NOMO-1 (cell line): ENCODE measurements at regions not wholly inside any gene's neighbourhood (a gene's known extent, or its start where the extent isn't known, plus 50 kb on each side); places are given as distances from the start of the nearest gene placed in this dataset.

Experiments used
- DNase-seq, 2 experiments: peaks; one replicate each; lab custom pipeline; 2025; ENCODE audit not compliant: unreplicated experiment in 2 of 2; lab: John Stamatoyannopoulos, UW

- DNase-seq, result no peak
Measured at GRCh38 chr2:102078773-102079172, 63.8 kb upstream of the IL1R1 start.

- DNase-seq, result peak in 1 of 2 experiments; percentile 33
Measured at GRCh38 chr2:102080451-102081242, 61.9 kb upstream of the IL1R1 start.

GRCh38 chr2:102081243-102081522, 61.4 kb upstream of the IL1R1 start:
- DNase-seq, result no peak

- DNase-seq, result peak; percentile 18 to 49
Measured at GRCh38 chr2:102081606-102082005, 60.9 kb upstream of the IL1R1 start.

GRCh38 chr2:102082571-102083392, 59.8 kb upstream of the IL1R1 start:
- peak; percentile 54 to 91 for DNase-seq

GRCh38 chr2:102083393-102083703, 59.2 kb upstream of the IL1R1 start:
- no peak for DNase-seq

GRCh38 chr2:102084651-102085050, 57.9 kb upstream of the IL1R1 start:
- DNase-seq, result no peak

- DNase-seq, result no peak
Measured at GRCh38 chr2:102085238-102085637, 57.3 kb upstream of the IL1R1 start.

- DNase-seq, result no peak
Measured at GRCh38 chr2:102086150-102086872, 56.2 kb upstream of the IL1R1 start.

- no peak for DNase-seq
Measured at GRCh38 chr2:102091121-102091520, 51.4 kb upstream of the IL1R1 start.

- no peak for DNase-seq
Measured at GRCh38 chr2:102091908-102092307, 50.6 kb upstream of the IL1R1 start.

GRCh38 chr2:102092535-102092934, 50.0 kb upstream of the IL1R1 start:
- no peak for DNase-seq
